Stomach smooth muscle (tissue), 2 donors: ENCODE measurements at regions not wholly inside any gene's neighbourhood (a gene's known extent, or its start where the extent isn't known, plus 50 kb on each side); places are given as distances from the start of the nearest gene placed in this dataset.

Experiments used
- H3K27ac ChIP-seq: one replicate; pipeline ENCODE4 v1.7.0; 2013; ENCODE audit warnings: mild to moderate bottlenecking, low read length, inconsistent platforms
- H3K27me3 ChIP-seq, 2 donors: one replicate each; pipeline ENCODE4 v1.7.0; 2013; ENCODE audit warnings: low read length in 2 of 2; ENCODE audit not compliant: insufficient read depth in 2 of 2, control insufficient read depth in 1 of 2
- H3K36me3 ChIP-seq, 2 donors: one replicate each; pipeline ENCODE4 v1.7.0; 2013; ENCODE audit warnings: low read length in 2 of 2; ENCODE audit not compliant: control insufficient read depth in 2 of 2, insufficient read depth in 2 of 2
- H3K4me1 ChIP-seq: one replicate; pipeline ENCODE4 v1.7.0; 2013; ENCODE audit warnings: low read length; ENCODE audit not compliant: control insufficient read depth, insufficient read depth
- H3K4me3 ChIP-seq, 2 donors: one replicate each; pipeline ENCODE4 v1.7.0; 2013; ENCODE audit warnings: low read length in 2 of 2
- H3K9ac ChIP-seq, 2 donors: one replicate each; pipeline ENCODE4 v1.7.0; 2013; ENCODE audit warnings: low read length in 2 of 2, mild to moderate bottlenecking in 1 of 2
- H3K9me3 ChIP-seq, 2 donors: one replicate each; pipeline ENCODE4 v1.7.0; 2013; ENCODE audit warnings: low read length in 2 of 2; ENCODE audit not compliant: control insufficient read depth in 2 of 2
- donor health status: healthy.
- donor health status: Pancreatic carcinoma.

DNA sequence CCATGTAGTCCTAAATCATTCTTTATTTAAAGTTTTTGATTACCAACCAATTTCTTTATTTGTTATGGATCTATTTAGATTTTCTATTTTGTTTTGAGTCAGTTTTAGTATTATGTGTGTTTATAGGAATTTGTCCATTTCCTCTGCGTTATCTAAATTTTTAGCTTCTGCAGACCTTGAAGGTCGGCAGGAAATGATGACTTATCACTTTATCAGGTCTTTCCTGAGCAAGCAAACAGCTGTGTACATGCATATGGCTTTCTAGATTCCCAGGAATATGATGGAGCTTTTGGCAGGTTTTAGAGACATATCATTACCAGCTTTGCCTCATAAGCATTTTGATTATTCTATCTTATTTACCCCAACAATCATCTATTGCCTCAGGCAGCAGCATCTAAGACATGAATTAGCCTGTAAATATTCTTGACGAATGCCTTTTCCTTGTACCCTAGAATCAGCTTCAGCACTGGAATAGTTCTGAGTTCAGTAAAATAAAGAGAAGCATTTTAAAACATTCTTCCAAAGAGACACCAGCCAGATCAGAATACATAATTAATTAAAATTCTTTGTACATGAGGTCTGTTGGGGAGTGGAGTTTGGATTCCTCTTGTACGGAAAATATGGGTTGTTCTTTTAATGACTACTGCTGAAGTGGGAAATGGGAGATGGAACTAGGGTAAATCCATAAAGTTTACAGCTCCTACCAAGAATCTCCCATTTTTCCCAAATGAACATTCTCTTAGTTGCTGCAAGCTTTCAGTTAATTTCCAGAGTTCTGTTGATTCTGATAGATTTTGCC lies 408.8 kb upstream of the SEMA3C start:
- no peaks in the 10 kb centered on the region for H3K27me3 ChIP-seq
- H3K27ac ChIP-seq, result no peak overlapping the region
- no peaks in the 10 kb centered on the region for H3K4me1 ChIP-seq
- no peak overlapping the region for H3K4me3 ChIP-seq
- no peak overlapping the region for H3K9ac ChIP-seq
- H3K36me3 ChIP-seq, result no peaks in the 10 kb centered on the region
- H3K9me3 ChIP-seq, result no peaks in the 10 kb centered on the region

DNA sequence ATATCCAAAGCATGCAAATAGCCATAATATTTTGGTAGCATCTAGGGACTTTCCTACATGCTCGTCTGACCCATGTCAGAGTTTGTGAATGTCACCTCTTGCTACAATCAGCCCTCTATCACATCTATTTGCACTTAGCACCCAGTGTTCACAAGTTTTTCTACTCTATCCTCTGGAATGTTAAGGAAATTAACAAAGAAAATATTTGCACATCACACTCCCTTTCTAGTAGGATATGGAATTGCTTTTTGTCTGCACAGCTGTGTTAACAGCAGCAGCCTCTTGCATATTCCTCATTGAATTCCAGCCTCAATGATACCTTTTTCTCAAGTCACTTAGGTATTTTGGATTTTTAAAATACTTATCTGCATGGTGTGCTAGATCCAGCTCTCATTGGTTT lies 403.1 kb upstream of the SEMA3C start:
- Histone ChIP-seq H3K9me3 (no peaks in the 10 kb centered on the region), H3K27me3 (no peaks in the 10 kb centered on the region)

GRCh38 chr7:81317741-81318140 lies 398.9 kb upstream of the SEMA3C start:
- Histone ChIP-seq H3K9me3 (no peaks in the 10 kb centered on the region), H3K9ac (no peak overlapping the region), H3K27ac (no peak overlapping the region), H3K27me3 (no peaks in the 10 kb centered on the region), H3K4me3 (no peak overlapping the region), H3K4me1 (no peaks in the 10 kb centered on the region), H3K36me3 (no peaks in the 10 kb centered on the region)

More for the DNA sequence above, 403.1 kb upstream of the SEMA3C start:
- Histone ChIP-seq H3K4me3 (no peak overlapping the region), H3K36me3 (no peaks in the 10 kb centered on the region), H3K4me1 (no peaks in the 10 kb centered on the region), H3K9ac (no peak overlapping the region), H3K27ac (no peak overlapping the region)

DNA sequence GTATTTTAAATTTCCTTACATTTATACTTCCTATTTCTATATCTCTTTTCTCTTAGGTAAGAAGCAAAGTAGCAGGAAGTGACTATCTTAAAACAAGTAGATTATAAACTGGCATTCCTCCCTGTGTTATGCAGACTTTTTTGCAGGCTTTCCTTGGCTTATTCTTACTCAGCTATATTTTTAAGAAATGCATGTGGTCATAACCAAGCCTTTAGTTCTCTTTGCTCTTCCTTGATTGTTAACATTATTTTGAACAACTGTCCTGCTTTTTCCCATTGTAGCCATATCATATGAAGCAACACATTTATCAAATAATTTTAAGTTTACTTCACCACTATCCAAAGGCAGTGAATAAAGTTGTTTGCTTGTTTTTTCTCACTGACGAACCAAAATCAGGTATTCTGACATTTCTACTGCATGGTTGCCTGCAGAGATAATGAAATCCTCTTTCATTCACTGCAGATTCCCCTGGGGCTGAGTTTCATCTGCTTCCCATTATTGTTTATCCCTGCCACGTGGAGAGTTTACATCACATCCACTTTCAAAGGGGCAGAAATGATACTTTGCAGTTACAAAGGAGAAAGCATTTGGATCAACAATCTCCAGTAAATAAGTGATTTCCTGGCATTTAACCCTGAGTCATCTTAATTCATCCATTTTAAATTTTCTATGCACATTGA lies 389.9 kb upstream of the SEMA3C start:
- no peak overlapping the region for H3K9ac ChIP-seq
- no peaks in the 10 kb centered on the region for H3K27me3 ChIP-seq
- H3K4me1 ChIP-seq, result no peaks in the 10 kb centered on the region
- H3K4me3 ChIP-seq, result no peak overlapping the region
- H3K9me3 ChIP-seq, result no peaks in the 10 kb centered on the region
- no peak overlapping the region for H3K27ac ChIP-seq
- no peaks in the 10 kb centered on the region for H3K36me3 ChIP-seq

- Histone ChIP-seq H3K9me3 (no peaks in the 10 kb centered on the region), H3K4me3 (no peak overlapping the region), H3K27me3 (no peaks in the 10 kb centered on the region), H3K4me1 (no peaks in the 10 kb centered on the region), H3K27ac (no peak overlapping the region), H3K9ac (no peak overlapping the region), H3K36me3 (no peaks in the 10 kb centered on the region)
Measured at GRCh38 chr7:81301815-81302214, 383.0 kb upstream of the SEMA3C start.

GRCh38 chr7:81300753-81301152 lies 381.9 kb upstream of the SEMA3C start:
- Histone ChIP-seq H3K27ac (no peak overlapping the region), H3K27me3 (no peaks in the 10 kb centered on the region), H3K9me3 (no peaks in the 10 kb centered on the region), H3K36me3 (no peaks in the 10 kb centered on the region), H3K9ac (no peak overlapping the region), H3K4me3 (no peak overlapping the region), H3K4me1 (no peaks in the 10 kb centered on the region)

- Histone ChIP-seq H3K27me3 (no peaks in the 10 kb centered on the region), H3K36me3 (no peaks in the 10 kb centered on the region), H3K9me3 (no peaks in the 10 kb centered on the region), H3K4me3 (no peak overlapping the region), H3K27ac (no peak overlapping the region), H3K9ac (no peak overlapping the region), H3K4me1 (no peaks in the 10 kb centered on the region)
Measured at GRCh38 chr7:81299711-81300110, 380.9 kb upstream of the SEMA3C start.

- Histone ChIP-seq H3K9me3 (no peaks in the 10 kb centered on the region), H3K4me1 (no peaks in the 10 kb centered on the region), H3K4me3 (no peak overlapping the region), H3K9ac (no peak overlapping the region), H3K27me3 (no peaks in the 10 kb centered on the region), H3K36me3 (no peaks in the 10 kb centered on the region), H3K27ac (no peak overlapping the region)
Measured at GRCh38 chr7:81298951-81299666, 380.3 kb upstream of the SEMA3C start.

GRCh38 chr7:81297317-81297716 lies 378.5 kb upstream of the SEMA3C start:
- Histone ChIP-seq H3K4me3 (no peak overlapping the region), H3K9me3 (no peaks in the 10 kb centered on the region), H3K9ac (no peak overlapping the region), H3K36me3 (no peaks in the 10 kb centered on the region), H3K4me1 (no peaks in the 10 kb centered on the region), H3K27ac (no peak overlapping the region), H3K27me3 (no peaks in the 10 kb centered on the region)

- no peak overlapping the region for H3K27ac ChIP-seq
Measured at GRCh38 chr7:81296726-81297125, 377.9 kb upstream of the SEMA3C start.

More at GRCh38 chr7:81296726-81297125, 377.9 kb upstream of the SEMA3C start:
- H3K9me3 ChIP-seq, result no peaks in the 10 kb centered on the region
- H3K9ac ChIP-seq, result no peak overlapping the region
- no peaks in the 10 kb centered on the region for H3K27me3 ChIP-seq
- no peaks in the 10 kb centered on the region for H3K36me3 ChIP-seq
- H3K4me3 ChIP-seq, result no peak overlapping the region
- no peaks in the 10 kb centered on the region for H3K4me1 ChIP-seq
